ENCODE measurements at regions not wholly inside any gene's neighbourhood (a gene's known extent, or its start where the extent isn't known, plus 50 kb on each side); places are given as distances from the start of the nearest gene placed in this dataset.

GRCh38 chr20:48070991-48071652, 285.8 kb upstream of the SULF2 start:
- Histone ChIP-seq H4K20me1 (ENCODE audit: insufficient read depth, low read length, poor library complexity, severe bottlenecking) (no peaks in the 10 kb centered on the region), H3F3A (ENCODE audit: low read depth) (no peaks in the 10 kb centered on the region), H3K36me3 (ENCODE audit: insufficient read depth, low read length) (no peaks in the 10 kb centered on the region), H3K9me2 (replicated peaks; ENCODE audit: low read depth, low read length) (no peaks in the 10 kb centered on the region), H3K4me3 (ENCODE audit: low read length, poor library complexity, severe bottlenecking) (no peak overlapping the region), H2AFZ (ENCODE audit: low read length) (no peak overlapping the region), H3K4me1 (ENCODE audit: insufficient read depth, low read length, poor library complexity, severe bottlenecking) (no peaks in the 10 kb centered on the region), H3K4me2 (ENCODE audit: low read depth, low read length, poor library complexity, severe bottlenecking) (no peak overlapping the region), H3K9ac (ENCODE audit: low read depth, low read length, poor library complexity, severe bottlenecking) (no peak overlapping the region), H3K9me3 (ENCODE audit: insufficient read depth, low read depth, low read length) (no peaks in the 10 kb centered on the region), H3K27me3 (ENCODE audit: insufficient read depth, low read length, poor library complexity, severe bottlenecking) (no peaks in the 10 kb centered on the region), H3K79me2 (ENCODE audit: insufficient read depth, low read length) (no peaks in the 10 kb centered on the region)
- TF ChIP-seq CTCF (conservative IDR thresholded peaks at IDR 0.05; ENCODE audit: low read length), result no peak
- no peak for TF ChIP-seq EZH2phosphoT487 (IDR thresholded peaks at IDR 0.05; ENCODE audit: borderline replicate concordance)

- H3K4me3 ChIP-seq (ENCODE audit: low read length, poor library complexity, severe bottlenecking), result no peak overlapping the region
- no peaks in the 10 kb centered on the region for H3K36me3 ChIP-seq (ENCODE audit: insufficient read depth, low read length)
- H3K4me2 ChIP-seq (ENCODE audit: low read depth, low read length, poor library complexity, severe bottlenecking), result no peak overlapping the region
- no peaks in the 10 kb centered on the region for H3K27me3 ChIP-seq (ENCODE audit: insufficient read depth, low read length, poor library complexity, severe bottlenecking)
- no peaks in the 10 kb centered on the region for H3K4me1 ChIP-seq (ENCODE audit: insufficient read depth, low read length, poor library complexity, severe bottlenecking)
- no peaks in the 10 kb centered on the region for H3K79me2 ChIP-seq (ENCODE audit: insufficient read depth, low read length)
- H4K20me1 ChIP-seq (ENCODE audit: insufficient read depth, low read length, poor library complexity, severe bottlenecking), result no peaks in the 10 kb centered on the region
- TF ChIP-seq EZH2phosphoT487 (IDR thresholded peaks at IDR 0.05; ENCODE audit: borderline replicate concordance) (no peak), CTCF (conservative IDR thresholded peaks at IDR 0.05; ENCODE audit: low read length) (no peak)
- no peak overlapping the region for H2AFZ ChIP-seq (ENCODE audit: low read length)
- no peak overlapping the region for H3K9ac ChIP-seq (ENCODE audit: low read depth, low read length, poor library complexity, severe bottlenecking)
- no peaks in the 10 kb centered on the region for H3F3A ChIP-seq (ENCODE audit: low read depth)
- H3K9me3 ChIP-seq (ENCODE audit: insufficient read depth, low read depth, low read length), result no peaks in the 10 kb centered on the region
- no peaks in the 10 kb centered on the region for H3K9me2 ChIP-seq (replicated peaks; ENCODE audit: low read depth, low read length)
Observed at GRCh38 chr20:48069596-48069995, 284.3 kb upstream of the SULF2 start.

GRCh38 chr20:48066851-48067250, 281.6 kb upstream of the SULF2 start:
- Histone ChIP-seq H3K36me3 (ENCODE audit: insufficient read depth, low read length) (no peaks in the 10 kb centered on the region), H3K79me2 (ENCODE audit: insufficient read depth, low read length) (no peaks in the 10 kb centered on the region), H3K9me3 (ENCODE audit: insufficient read depth, low read depth, low read length) (no peaks in the 10 kb centered on the region), H3K9ac (ENCODE audit: low read depth, low read length, poor library complexity, severe bottlenecking) (no peak overlapping the region), H3K4me1 (ENCODE audit: insufficient read depth, low read length, poor library complexity, severe bottlenecking) (no peaks in the 10 kb centered on the region), H4K20me1 (ENCODE audit: insufficient read depth, low read length, poor library complexity, severe bottlenecking) (no peaks in the 10 kb centered on the region), H3K4me2 (ENCODE audit: low read depth, low read length, poor library complexity, severe bottlenecking) (no peak overlapping the region), H3K27me3 (ENCODE audit: insufficient read depth, low read length, poor library complexity, severe bottlenecking) (no peaks in the 10 kb centered on the region), H3K4me3 (ENCODE audit: low read length, poor library complexity, severe bottlenecking) (no peak overlapping the region), H3K9me2 (replicated peaks; ENCODE audit: low read depth, low read length) (no peaks in the 10 kb centered on the region), H3F3A (ENCODE audit: low read depth) (no peaks in the 10 kb centered on the region), H2AFZ (ENCODE audit: low read length) (no peak overlapping the region)
- TF ChIP-seq CTCF (conservative IDR thresholded peaks at IDR 0.05; ENCODE audit: low read length) (no peak), EZH2phosphoT487 (IDR thresholded peaks at IDR 0.05; ENCODE audit: borderline replicate concordance) (no peak)
